ENCODE measurements at regions not wholly inside any gene's neighbourhood (a gene's known extent, or its start where the extent isn't known, plus 50 kb on each side); places are given as distances from the start of the nearest gene placed in this dataset.

DNA sequence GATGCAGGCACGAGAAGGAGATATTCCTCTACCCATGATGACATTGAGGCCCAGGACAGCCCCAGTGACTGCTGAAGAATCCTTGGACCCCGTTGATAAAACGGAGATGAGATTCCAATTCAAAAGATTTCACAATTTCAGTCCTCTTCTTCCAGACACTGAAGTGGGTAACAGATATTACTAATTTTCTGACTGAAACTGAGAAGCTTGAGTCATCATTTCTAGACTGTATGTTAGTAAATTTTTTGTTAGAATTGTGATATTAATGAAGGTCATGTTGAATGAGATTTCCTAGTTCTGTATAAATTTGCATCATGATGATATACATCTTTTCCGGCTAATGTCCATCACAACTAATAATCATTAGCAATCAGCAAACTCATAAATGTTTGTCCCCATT, 185.8 kb downstream of the CHRM3 start:
- TF ChIP-seq POLR2A (conservative IDR thresholded peaks at IDR 0.05): no peak
- TF ChIP-seq GATA2 (CRISPR knock-in tag; IDR thresholded peaks at IDR 0.05): no peak
- TF ChIP-seq MYNN (IDR thresholded peaks at IDR 0.05): no peak
- no peak for TF ChIP-seq MYNN (CRISPR knock-in tag; IDR thresholded peaks at IDR 0.05)
- TF ChIP-seq, protein P1, sequence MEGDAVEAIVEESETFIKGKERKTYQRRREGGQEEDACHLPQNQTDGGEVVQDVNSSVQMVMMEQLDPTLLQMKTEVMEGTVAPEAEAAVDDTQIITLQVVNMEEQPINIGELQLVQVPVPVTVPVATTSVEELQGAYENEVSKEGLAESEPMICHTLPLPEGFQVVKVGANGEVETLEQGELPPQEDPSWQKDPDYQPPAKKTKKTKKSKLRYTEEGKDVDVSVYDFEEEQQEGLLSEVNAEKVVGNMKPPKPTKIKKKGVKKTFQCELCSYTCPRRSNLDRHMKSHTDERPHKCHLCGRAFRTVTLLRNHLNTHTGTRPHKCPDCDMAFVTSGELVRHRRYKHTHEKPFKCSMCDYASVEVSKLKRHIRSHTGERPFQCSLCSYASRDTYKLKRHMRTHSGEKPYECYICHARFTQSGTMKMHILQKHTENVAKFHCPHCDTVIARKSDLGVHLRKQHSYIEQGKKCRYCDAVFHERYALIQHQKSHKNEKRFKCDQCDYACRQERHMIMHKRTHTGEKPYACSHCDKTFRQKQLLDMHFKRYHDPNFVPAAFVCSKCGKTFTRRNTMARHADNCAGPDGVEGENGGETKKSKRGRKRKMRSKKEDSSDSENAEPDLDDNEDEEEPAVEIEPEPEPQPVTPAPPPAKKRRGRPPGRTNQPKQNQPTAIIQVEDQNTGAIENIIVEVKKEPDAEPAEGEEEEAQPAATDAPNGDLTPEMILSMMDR (IDR thresholded peaks at IDR 0.05 in 2 of 3, conservative IDR thresholded peaks at IDR 0.05 in 1 of 3; ENCODE audit: insufficient read depth in 2 of 3, low read depth in 1 of 3, low read length in 3 of 3): no peak
- TF ChIP-seq ZNF583 (CRISPR knock-in tag; IDR thresholded peaks at IDR 0.05): no peak
- TF ChIP-seq CHD2 (IDR thresholded peaks at IDR 0.05; ENCODE audit: low read depth, low read length): no peak
- TF ChIP-seq BHLHE40 (IDR thresholded peaks at IDR 0.05; ENCODE audit: low read length): no peak
- TF ChIP-seq POLR2AphosphoS5 (IDR thresholded peaks at IDR 0.05; ENCODE audit: control insufficient read depth, insufficient read depth, low read depth, low read length): no peak
- no peak for TF ChIP-seq POLR3G (IDR thresholded peaks at IDR 0.05; ENCODE audit: extremely low read depth, insufficient read length, insufficient replicate concordance)
- no peak for TF ChIP-seq ZNF76 (CRISPR knock-in tag; IDR thresholded peaks at IDR 0.05; ENCODE audit: borderline replicate concordance)
- TF ChIP-seq ZFX (CRISPR knock-in tag; IDR thresholded peaks at IDR 0.05): no peak
- no peak for TF ChIP-seq DPF2 (IDR thresholded peaks at IDR 0.05)
- no peak for TF ChIP-seq EHMT2 (IDR thresholded peaks at IDR 0.05)
- TF ChIP-seq BRCA1 (IDR thresholded peaks at IDR 0.05): no peak
- no peak for TF ChIP-seq BRCA1 (CRISPR knock-in tag; IDR thresholded peaks at IDR 0.05)

Data from K562 (cell line).